Prostate gland (tissue), 2 donors: ENCODE measurements at regions not wholly inside any gene's neighbourhood (a gene's known extent, or its start where the extent isn't known, plus 50 kb on each side); places are given as distances from the start of the nearest gene placed in this dataset.

Experiments used
- POLR2A ChIP-seq: fragments of 450-650 bp; IDR thresholded peaks from one replicate; pipeline ENCODE4 v1.6.1; 2016; ENCODE audit warnings: antibody characterized with exemption, mild to moderate bottlenecking
- POLR2AphosphoS5 ChIP-seq: sonication (generic); formaldehyde crosslinking; IDR thresholded peaks from one replicate; pipeline ENCODE4 v1.6.1; 2017; ENCODE audit warnings: antibody characterized with exemption
- TF ChIP-seq, protein P1 (sequence below), 4 experiments: fragments of 200-600 bp in 2 of 4; fragments of 450-650 bp in 2 of 4; sonication (generic) in 2 of 4; IDR thresholded peaks; 1 replicate in 3 of 4; 2 replicates in 1 of 4; pipeline ENCODE4 v1.5.1; 2016 to 2019; ENCODE audit warnings: antibody characterized with exemption in 4 of 4, mild to moderate bottlenecking in 2 of 4, moderate library complexity in 2 of 4

DNA sequence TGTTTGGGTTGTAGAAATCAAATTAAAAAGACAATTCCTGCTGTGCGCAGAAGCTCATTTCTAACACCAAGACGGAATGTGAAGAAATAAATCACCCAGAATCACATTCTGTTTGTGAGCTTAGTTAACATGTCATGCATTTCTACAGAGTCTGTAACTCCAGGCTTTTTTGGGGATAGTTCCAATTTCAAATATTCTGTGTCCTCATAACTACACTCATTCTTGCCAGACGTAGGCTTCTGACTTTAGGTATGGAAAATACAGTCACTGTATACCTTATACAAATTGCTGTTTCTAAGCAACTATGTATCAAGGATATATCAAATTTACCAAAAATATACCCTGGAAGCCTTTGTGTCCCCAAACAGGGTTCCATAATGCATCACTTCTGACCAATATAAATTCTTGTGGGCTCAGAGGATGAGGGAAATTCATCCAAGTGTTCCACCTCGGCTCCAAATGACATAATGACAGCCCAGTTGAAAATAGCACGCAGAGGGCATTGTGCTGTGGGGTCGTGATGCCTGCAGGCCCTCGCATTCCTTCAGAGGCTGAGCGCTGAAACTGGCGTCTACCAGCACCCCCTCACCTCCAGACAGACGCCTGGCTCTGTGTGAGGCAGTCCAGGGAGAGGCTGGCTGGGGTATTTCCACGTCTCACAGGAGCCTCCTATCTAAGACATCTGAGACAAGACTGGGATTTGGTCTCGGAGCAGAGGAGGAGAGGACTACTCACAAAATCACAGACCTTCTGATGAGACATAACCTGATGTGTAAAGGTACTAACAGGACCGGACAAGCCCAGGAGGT, 79.8 kb downstream of the KLF4 start:
- TF ChIP-seq, protein P1, sequence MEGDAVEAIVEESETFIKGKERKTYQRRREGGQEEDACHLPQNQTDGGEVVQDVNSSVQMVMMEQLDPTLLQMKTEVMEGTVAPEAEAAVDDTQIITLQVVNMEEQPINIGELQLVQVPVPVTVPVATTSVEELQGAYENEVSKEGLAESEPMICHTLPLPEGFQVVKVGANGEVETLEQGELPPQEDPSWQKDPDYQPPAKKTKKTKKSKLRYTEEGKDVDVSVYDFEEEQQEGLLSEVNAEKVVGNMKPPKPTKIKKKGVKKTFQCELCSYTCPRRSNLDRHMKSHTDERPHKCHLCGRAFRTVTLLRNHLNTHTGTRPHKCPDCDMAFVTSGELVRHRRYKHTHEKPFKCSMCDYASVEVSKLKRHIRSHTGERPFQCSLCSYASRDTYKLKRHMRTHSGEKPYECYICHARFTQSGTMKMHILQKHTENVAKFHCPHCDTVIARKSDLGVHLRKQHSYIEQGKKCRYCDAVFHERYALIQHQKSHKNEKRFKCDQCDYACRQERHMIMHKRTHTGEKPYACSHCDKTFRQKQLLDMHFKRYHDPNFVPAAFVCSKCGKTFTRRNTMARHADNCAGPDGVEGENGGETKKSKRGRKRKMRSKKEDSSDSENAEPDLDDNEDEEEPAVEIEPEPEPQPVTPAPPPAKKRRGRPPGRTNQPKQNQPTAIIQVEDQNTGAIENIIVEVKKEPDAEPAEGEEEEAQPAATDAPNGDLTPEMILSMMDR (IDR thresholded peaks at IDR 0.05), result no peak
- TF ChIP-seq POLR2A (no peak), POLR2AphosphoS5 (no peak)
